ENCODE measurements at regions not wholly inside any gene's neighbourhood (a gene's known extent, or its start where the extent isn't known, plus 50 kb on each side); places are given as distances from the start of the nearest gene placed in this dataset.
"Not testable (repeated sequence)": the region's sequence is repeated elsewhere in the genome, so short reads cannot be mapped to it uniquely, and the experiment has no call there.

- no peak for DNase-seq
Observed at GRCh38 chr6:98039443-98039842, 756.4 kb upstream of the MMS22L start.

GRCh38 chr6:98039904-98040607 is 757.0 kb upstream of the MMS22L start:
- DNase-seq: no peak

- no peak for DNase-seq
Observed at GRCh38 chr6:98041056-98041455, 758.0 kb upstream of the MMS22L start.

- no peak for DNase-seq
Observed at GRCh38 chr6:98041921-98042320, 758.9 kb upstream of the MMS22L start.

- no peak for DNase-seq
Observed at GRCh38 chr6:98044151-98044561, 761.1 kb upstream of the MMS22L start.

- DNase-seq: no peak
Observed at GRCh38 chr6:98044791-98045470, 761.9 kb upstream of the MMS22L start.

GRCh38 chr6:98047164-98047563 is 764.1 kb upstream of the MMS22L start:
- no peak for DNase-seq

GRCh38 chr6:98047871-98048270 is 764.9 kb upstream of the MMS22L start:
- no peak for DNase-seq

GRCh38 chr6:98054453-98054852 is 771.4 kb upstream of the MMS22L start:
- no peak for DNase-seq

GRCh38 chr6:98056955-98057354 is 773.9 kb upstream of the MMS22L start:
- DNase-seq: no peak

- no peak for DNase-seq
Observed at GRCh38 chr6:98067375-98067774, 767.0 kb upstream of the POU3F2 start.

GRCh38 chr6:98088537-98088936 is 745.8 kb upstream of the POU3F2 start:
- not testable (repeated sequence) for DNase-seq

GRCh38 chr6:98092331-98092730 is 742.0 kb upstream of the POU3F2 start:
- no peak for DNase-seq

GRCh38 chr6:98094696-98095095 is 739.7 kb upstream of the POU3F2 start:
- no peak for DNase-seq

GRCh38 chr6:98107801-98108200 is 726.6 kb upstream of the POU3F2 start:
- no peak for DNase-seq

- no peak for DNase-seq
Observed at GRCh38 chr6:98116455-98116854, 717.9 kb upstream of the POU3F2 start.

GRCh38 chr6:98117068-98117467 is 717.3 kb upstream of the POU3F2 start:
- DNase-seq: no peak

GRCh38 chr6:98118397-98119045 is 715.9 kb upstream of the POU3F2 start:
- DNase-seq: no peak

- DNase-seq: no peak
Observed at GRCh38 chr6:98124171-98124570, 710.2 kb upstream of the POU3F2 start.

GRCh38 chr6:98131290-98131990 is 702.9 kb upstream of the POU3F2 start:
- DNase-seq: no peak

GRCh38 chr6:98136333-98136732 is 698.0 kb upstream of the POU3F2 start:
- no peak for DNase-seq

- DNase-seq: no peak
Observed at GRCh38 chr6:98137391-98137790, 697.0 kb upstream of the POU3F2 start.

GRCh38 chr6:98142839-98143238 is 691.5 kb upstream of the POU3F2 start:
- DNase-seq: no peak
